Testis (tissue), 2 donors: ENCODE measurements at regions not wholly inside any gene's neighbourhood (a gene's known extent, or its start where the extent isn't known, plus 50 kb on each side); places are given as distances from the start of the nearest gene placed in this dataset.

Source experiments
- CTCF ChIP-seq, 3 experiments: fragments of 450-650 bp in 2 of 3; fragments of 200-600 bp in 1 of 3; sonication (generic) in 1 of 3; IDR thresholded peaks; one replicate each; pipeline ENCODE4 v1.5.1; 2016 to 2019; ENCODE audit warnings: antibody characterized with exemption in 3 of 3, mild to moderate bottlenecking in 2 of 3, moderate library complexity in 1 of 3
- POLR2A ChIP-seq: fragments of 450-650 bp; IDR thresholded peaks from one replicate; pipeline ENCODE4 v1.6.1; 2017; ENCODE audit warnings: antibody characterized with exemption, mild to moderate bottlenecking, moderate library complexity

- TF ChIP-seq CTCF (IDR thresholded peaks at IDR 0.05) (no peak), POLR2A (no peak)
Measured at GRCh38 chr6:6972456-6972855, 135.3 kb upstream of the RREB1 start.
